SJCRH30 (cell line): ENCODE measurements at regions not wholly inside any gene's neighbourhood (a gene's known extent, or its start where the extent isn't known, plus 50 kb on each side); places are given as distances from the start of the nearest gene placed in this dataset.

Experiments
- DNase-seq, 2 experiments: peaks; one replicate each; pipeline ENCODE4 v3.0.0-alpha.2; 2015 to 2020
- H3K27ac ChIP-seq: fragments of 250-450 bp; sonication (Bioruptor Pico); 2 replicates; pipeline ENCODE4 v1.5.1; 2020; ENCODE audit warnings: mild to moderate bottlenecking, moderate library complexity
- H3K27me3 ChIP-seq: fragments of 250-450 bp; sonication (Bioruptor Pico); 2 replicates; pipeline ENCODE4 v1.5.1; 2020; ENCODE audit warnings: mild to moderate bottlenecking, moderate library complexity
- H3K36me3 ChIP-seq: fragments of 250-450 bp; sonication (Bioruptor Pico); 2 replicates; pipeline ENCODE4 v1.5.1; 2020; ENCODE audit warnings: mild to moderate bottlenecking, moderate library complexity
- H3K4me1 ChIP-seq: fragments of 250-450 bp; sonication (Bioruptor Pico); 2 replicates; pipeline ENCODE4 v1.5.1; 2020; ENCODE audit warnings: mild to moderate bottlenecking, moderate library complexity
- H3K4me3 ChIP-seq: fragments of 250-450 bp; sonication (Bioruptor Pico); 2 replicates; pipeline ENCODE4 v1.5.1; 2020; ENCODE audit warnings: mild to moderate bottlenecking, moderate library complexity
- H3K9me3 ChIP-seq: fragments of 250-450 bp; sonication (Bioruptor Pico); replicated peaks from 2 replicates; pipeline ENCODE4 v1.5.1; 2020; ENCODE audit warnings: mild to moderate bottlenecking, moderate library complexity

DNA sequence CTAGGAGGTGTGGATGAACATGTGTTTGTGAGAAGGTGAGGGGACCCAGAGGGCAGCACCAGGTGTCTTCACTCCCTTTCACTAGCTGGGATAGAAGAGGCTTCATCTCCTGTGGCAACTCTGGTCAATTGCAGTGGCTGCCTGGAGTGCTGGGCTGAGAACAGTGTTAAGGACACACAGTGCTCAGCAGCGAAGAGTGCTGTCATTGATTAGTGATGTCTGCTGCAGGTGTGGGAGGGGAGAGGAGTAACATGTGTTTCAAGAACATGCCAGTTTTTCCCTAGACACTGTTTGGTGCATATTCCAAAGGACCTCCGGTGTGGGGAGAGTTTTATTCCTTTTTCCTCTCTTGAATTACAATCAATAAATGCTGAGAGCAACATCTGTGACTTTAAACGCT lies 95.9 kb upstream of the CXCR4 start:
- Histone ChIP-seq H3K36me3 (no peaks in the 10 kb centered on the region), H3K9me3 (no peaks in the 10 kb centered on the region), H3K4me1 (no peaks in the 10 kb centered on the region; the same call in 1 of the 2 replicates), H3K27me3 (no peaks in the 10 kb centered on the region), H3K4me3 (no peak overlapping the region), H3K27ac (no peak overlapping the region)
- no peak for DNase-seq

DNA sequence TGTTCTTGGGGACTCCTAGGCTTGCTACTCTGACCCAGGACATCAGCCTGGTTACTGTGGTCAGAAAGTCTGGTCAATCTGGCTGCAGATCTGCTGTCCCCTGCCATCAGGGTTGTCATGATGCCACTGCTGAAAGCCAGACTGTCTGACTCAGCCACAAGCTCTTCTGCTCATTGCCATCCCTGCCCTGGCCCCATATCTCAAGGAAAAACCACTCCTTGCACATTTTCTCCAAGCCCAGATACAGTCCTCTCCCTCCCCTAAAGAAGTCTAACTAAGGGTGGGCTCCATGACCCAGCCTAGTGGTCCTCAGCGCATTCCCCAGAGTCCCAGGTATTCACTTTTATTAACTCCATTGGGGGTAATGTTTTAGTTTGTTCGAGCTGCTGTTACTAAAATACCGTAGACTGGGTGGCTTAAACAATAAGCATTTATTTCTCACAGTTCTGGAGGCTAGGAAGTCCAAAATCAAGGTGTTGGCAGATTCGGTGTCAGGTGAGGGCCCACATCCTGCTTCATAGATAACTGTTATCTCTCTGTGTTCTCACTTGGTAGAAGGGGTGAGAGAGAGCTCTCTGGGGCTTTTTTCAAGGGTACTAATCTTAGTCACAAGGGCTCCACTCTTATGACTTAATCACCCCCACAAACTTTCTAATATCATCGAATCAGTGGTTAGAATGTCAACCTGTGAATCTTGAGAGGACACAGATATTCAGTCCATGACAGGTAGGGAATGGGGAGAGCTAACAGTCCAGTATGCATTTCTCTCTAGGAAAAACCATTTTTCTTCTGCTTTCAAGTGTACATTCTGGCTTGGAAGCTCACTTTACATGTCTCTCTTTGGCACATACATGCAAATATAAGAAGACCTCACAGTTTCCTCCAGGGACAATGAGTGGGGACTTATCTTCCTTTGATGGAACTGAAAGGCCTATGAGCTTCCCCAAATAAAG lies 94.8 kb upstream of the CXCR4 start:
- no peak for DNase-seq
- no peaks in the 10 kb centered on the region for H3K27me3 ChIP-seq
- H3K9me3 ChIP-seq: no peaks in the 10 kb centered on the region
- no peaks in the 10 kb centered on the region; the same call in 1 of the 2 replicates for H3K4me1 ChIP-seq
- no peak overlapping the region for H3K4me3 ChIP-seq
- no peak overlapping the region for H3K27ac ChIP-seq
- no peaks in the 10 kb centered on the region for H3K36me3 ChIP-seq

DNA sequence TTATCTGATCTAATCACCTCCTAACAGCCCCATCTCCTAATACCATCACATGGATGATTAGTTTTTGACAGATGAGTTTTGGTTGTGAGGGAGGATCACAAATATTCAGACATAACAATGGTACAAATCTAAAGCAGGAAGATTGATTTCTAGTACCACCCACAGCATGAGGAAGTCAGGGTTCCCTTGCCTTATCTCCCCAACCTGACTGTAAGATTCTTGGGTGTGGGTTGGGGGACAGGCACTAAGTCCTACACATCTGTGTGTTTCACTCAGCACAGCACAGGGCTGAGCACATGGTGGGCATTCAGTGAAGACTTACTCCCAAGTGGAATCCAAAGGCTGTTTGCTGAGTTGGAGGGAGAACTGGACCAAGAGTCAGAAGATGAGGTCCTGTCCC lies 93.8 kb upstream of the CXCR4 start:
- no peaks in the 10 kb centered on the region for H3K36me3 ChIP-seq
- H3K27me3 ChIP-seq: no peaks in the 10 kb centered on the region
- no peak overlapping the region for H3K27ac ChIP-seq
- no peaks in the 10 kb centered on the region for H3K9me3 ChIP-seq
- no peaks in the 10 kb centered on the region; the same call in 1 of the 2 replicates for H3K4me1 ChIP-seq
- no peak for DNase-seq
- no peak overlapping the region for H3K4me3 ChIP-seq

DNA sequence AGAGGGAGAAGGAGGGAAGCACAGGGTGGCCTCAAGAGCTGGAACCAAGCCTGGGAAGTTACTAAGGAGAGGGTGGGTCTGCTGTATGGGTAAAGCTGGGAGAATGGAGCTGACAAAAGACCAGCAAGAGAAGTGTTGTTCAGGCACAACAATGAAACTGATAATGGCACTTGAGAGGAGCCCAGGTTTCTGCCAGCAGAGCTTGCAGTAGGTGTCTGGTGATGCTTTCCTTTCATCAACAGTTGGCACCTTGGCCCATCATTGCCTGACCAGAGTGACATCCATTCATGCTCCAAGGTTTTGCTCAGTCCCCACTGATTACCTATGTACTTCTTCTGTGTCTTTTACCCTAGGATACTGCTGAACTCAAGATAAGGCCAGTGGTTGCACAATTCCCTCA lies 92.9 kb upstream of the CXCR4 start:
- no peak for DNase-seq
- Histone ChIP-seq H3K9me3 (0 out of 2 replicates have a peak, but pooled peaks cover 5% of the 10 kb centered on the region), H3K36me3 (no peaks in the 10 kb centered on the region), H3K27ac (no peak overlapping the region), H3K4me3 (no peak overlapping the region), H3K27me3 (no peaks in the 10 kb centered on the region), H3K4me1 (peaks cover 3% of the 10 kb centered on the region; the same call in 1 of the 2 replicates)

DNA sequence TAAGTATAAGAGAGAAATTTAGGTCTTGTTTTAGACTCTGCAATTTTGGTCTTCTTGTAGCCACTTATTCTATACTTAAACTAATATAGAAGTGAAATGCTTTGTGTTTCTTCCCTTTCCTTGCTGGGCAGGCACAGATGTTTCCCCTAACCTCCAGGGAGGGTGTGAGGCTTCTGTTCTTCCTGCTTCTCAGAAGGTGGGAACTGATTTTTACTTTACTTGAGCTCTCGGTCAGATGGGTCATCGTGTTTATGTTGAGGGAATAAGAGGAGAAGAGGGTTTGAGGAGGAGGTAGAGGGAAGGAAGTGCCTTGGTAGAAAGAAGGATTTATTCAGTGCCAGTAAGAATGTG lies 92.5 kb upstream of the CXCR4 start:
- Histone ChIP-seq H3K27me3 (no peaks in the 10 kb centered on the region), H3K4me1 (peaks cover 3% of the 10 kb centered on the region; the same call in 1 of the 2 replicates), H3K9me3 (0 out of 2 replicates have a peak, but pooled peaks cover 5% of the 10 kb centered on the region), H3K4me3 (no peak overlapping the region), H3K27ac (no peak overlapping the region), H3K36me3 (no peaks in the 10 kb centered on the region)
- DNase-seq: no peak

DNA sequence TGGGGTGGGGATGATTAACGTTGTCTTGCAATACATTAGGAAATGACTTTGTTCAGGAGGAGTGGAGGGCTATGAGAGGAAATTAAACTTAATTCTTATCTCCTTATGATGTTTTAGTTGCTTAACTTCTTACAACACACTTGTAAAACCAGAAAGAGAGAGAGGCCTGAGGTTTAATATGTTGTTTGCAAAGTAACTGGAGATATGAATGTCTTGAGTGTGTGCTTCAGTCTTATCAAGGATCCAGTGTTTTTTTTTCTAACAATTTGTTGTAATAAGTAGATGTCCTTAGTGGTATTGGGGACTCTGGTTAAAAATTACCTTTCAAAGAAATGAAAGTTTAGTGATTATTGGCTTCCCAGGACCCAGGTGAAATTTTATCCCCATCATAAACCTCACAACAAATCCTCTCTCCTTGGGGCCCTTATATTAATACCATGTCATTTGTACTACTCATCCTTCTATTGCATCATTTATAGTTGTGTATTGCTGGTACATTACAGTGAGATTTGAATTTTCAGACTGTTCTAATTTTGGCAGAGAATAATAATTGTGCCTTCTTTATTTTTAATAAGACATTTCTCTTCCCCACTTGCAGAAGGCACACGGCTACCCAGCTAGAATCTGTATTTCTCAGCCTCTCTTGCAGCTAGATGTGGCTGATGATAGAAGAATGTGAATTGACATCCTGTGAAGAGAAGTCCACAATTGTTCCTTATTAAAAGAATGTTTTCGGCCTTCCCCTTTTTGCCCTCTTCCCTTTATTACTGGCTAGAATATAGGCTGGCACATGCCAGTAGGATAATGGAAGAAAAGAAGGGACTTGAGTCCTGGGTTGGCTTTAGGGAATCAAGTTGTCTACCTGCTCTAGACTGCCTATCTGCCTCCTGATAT lies 91.9 kb upstream of the CXCR4 start:
- Histone ChIP-seq H3K27me3 (no peaks in the 10 kb centered on the region), H3K9me3 (0 out of 2 replicates have a peak, but pooled peaks cover 7% of the 10 kb centered on the region), H3K36me3 (no peaks in the 10 kb centered on the region), H3K4me1 (peaks cover 3% of the 10 kb centered on the region; the same call in 1 of the 2 replicates), H3K4me3 (no peak overlapping the region), H3K27ac (no peak overlapping the region)
- DNase-seq: no peak

DNA sequence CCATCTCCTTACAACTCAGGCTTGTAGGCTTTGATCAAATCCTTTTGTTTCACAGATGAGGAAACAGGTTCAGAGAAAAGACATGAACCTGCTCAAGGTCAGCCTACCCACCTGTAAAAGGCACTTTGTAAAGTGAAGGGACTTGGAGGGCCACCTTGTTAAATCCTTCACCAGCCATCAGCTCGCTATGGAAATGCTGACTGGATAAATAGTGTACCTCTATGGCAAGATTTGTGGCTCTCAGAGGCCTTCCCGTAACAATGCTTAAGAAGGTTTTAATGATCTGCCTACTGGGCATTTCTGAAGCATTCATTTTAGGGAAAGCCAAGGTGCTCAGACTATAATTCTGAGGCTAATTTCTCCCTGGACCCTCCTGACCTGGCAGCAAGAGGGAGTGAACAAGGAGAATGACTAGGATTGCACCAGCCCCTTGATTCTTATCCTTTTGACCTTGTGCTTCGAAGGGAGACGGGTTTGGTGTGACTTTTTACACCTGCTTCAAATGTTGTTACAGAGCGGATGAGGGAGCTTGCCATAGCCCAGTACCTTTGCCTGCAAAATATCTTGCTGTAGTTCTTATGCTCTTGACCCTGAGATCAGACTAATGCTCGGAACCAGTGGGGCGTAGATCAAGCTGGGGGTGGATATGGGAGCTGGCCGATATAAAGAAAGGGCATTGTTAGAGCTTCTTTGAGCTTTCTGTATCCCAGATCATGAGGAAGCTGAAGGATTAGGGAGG lies 90.9 kb upstream of the CXCR4 start:
- Histone ChIP-seq H3K36me3 (no peaks in the 10 kb centered on the region), H3K27me3 (no peaks in the 10 kb centered on the region), H3K4me3 (no peak overlapping the region), H3K27ac (no peak overlapping the region), H3K9me3 (0 out of 2 replicates have a peak, but pooled peaks cover 7% of the 10 kb centered on the region), H3K4me1 (0 out of 2 replicates have a peak, but pooled peaks cover 3% of the 10 kb centered on the region)
- no peak for DNase-seq

DNA sequence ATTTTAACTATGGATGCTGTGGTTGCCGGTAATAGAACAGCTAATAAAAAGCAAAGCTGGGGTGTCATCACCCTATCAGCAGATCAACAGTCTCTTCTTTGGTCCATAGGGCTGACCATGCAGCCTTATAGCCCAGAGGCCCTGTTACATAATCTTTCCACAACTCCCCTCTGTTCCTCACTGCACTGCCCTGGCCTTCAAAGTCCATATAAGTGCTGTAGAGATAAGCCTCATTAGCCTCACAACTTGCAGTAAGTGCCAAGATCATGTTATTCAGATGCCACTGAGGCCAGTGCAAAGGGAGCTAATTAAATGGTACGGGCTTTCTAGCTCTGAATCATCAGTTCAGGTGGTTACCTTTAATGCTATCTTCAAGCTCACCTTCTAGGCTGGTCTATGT lies 89.7 kb upstream of the CXCR4 start:
- Histone ChIP-seq H3K4me3 (no peak overlapping the region), H3K27me3 (no peaks in the 10 kb centered on the region), H3K36me3 (no peaks in the 10 kb centered on the region), H3K4me1 (0 out of 2 replicates have a peak, but pooled peaks cover 3% of the 10 kb centered on the region), H3K27ac (no peak overlapping the region), H3K9me3 (0 out of 2 replicates have a peak, but pooled peaks cover 7% of the 10 kb centered on the region)
- DNase-seq: no peak

DNA sequence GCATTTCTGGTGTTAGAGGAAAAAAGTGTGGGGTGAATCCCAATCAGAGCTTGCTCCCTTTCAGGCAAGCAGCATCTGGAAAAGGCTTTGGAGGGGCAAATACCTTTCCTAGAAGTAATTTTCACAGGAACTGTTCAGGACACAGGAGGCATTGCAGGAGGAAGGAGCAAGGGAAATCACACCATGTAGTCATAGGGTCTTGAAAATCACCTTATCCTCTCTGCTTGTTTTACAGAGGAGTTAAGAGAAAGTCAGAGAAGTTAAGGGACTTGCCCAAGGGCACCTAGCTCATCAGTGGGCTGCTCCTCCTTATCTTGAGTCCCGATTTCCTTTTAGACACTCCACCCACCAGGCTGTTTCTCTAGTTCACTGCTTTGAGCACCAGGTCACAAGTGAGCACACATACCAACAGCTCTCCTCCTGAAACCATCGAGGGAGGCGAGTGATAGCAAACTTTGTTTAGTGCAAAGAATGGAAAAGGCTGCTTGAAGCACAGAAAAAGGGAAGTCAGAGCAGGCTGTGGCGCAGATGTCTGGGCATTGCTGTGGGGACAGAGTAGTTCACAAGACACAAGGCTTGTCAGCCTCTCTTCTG lies 89.2 kb upstream of the CXCR4 start:
- no peak for DNase-seq
- Histone ChIP-seq H3K9me3 (0 out of 2 replicates have a peak, but pooled peaks cover 7% of the 10 kb centered on the region), H3K36me3 (no peaks in the 10 kb centered on the region), H3K27me3 (no peaks in the 10 kb centered on the region), H3K4me1 (0 out of 2 replicates have a peak, but pooled peaks cover 3% of the 10 kb centered on the region), H3K27ac (no peak overlapping the region), H3K4me3 (no peak overlapping the region)

DNA sequence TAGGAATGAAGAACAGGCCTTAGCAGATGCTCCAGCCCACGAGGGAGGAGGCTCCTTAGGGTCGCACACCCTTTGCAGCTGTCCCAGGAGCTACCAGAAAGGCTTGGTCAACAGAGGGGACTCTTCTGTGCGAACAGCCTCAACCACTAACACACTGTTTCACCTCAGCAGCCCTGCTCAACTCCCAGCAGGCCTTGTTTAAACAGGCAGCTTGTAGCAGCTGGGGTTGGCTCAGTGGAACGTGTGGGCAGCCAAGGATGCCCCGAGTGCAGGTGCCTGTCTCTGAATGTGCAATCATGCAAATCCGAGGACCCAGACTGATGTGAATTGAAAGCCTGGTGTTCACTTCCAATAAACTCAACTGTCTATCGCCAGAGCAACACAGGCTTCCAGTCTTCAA lies 88.7 kb upstream of the CXCR4 start:
- Histone ChIP-seq H3K27me3 (no peaks in the 10 kb centered on the region), H3K4me1 (0 out of 2 replicates have a peak, but pooled peaks cover 3% of the 10 kb centered on the region), H3K9me3 (0 out of 2 replicates have a peak, but pooled peaks cover 7% of the 10 kb centered on the region), H3K4me3 (no peak overlapping the region), H3K36me3 (no peaks in the 10 kb centered on the region), H3K27ac (no peak overlapping the region)
- peak; percentile 35 to 64 for DNase-seq

DNA sequence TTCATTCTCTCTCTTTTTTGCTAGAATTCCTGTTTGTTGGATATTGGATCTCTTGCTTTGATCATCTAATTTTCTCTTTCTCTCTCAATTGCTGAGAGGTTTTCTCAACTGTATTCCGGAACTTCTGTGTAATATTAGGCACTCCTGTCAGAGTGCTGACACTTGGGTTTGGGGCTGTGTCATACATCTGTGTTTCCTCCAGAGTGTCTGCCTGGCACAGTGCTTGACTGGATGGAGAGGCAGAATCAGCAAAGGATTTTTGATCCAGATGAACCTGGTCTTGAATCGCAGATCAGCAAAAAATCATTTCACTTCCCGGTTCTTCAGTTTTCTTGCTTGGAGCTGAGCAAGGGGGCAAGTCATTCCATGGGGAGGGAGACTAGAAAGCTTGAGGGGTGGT lies 87.7 kb upstream of the CXCR4 start:
- no peak for DNase-seq
- 0 out of 2 replicates have a peak, but pooled peaks cover 7% of the 10 kb centered on the region for H3K9me3 ChIP-seq
- no peak overlapping the region for H3K27ac ChIP-seq
- 0 out of 2 replicates have a peak, but pooled peaks cover 3% of the 10 kb centered on the region for H3K4me1 ChIP-seq
- H3K4me3 ChIP-seq: no peak overlapping the region
- no peaks in the 10 kb centered on the region for H3K27me3 ChIP-seq
- H3K36me3 ChIP-seq: no peaks in the 10 kb centered on the region

DNA sequence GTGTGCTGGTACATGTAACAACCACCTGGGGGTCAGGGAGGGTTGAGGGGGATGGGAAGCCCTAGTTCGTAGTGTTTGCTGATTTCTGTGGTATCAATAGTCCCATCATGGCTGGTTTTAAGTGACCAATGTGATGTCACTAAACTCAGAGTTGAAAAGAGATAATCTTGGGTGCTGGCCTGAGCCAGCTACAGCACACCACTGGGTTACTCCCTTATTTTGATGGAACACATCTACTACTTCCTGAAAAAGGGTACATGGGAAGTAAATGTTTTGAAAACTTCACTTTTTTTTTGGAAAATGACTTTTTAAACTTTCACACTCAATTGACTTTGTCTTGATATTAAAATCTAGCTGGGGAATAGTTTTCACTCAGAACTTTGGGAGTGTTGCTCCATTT lies 87.0 kb upstream of the CXCR4 start:
- H3K4me3 ChIP-seq: no peak overlapping the region
- no peak for DNase-seq
- 0 out of 2 replicates have a peak, but pooled peaks cover 7% of the 10 kb centered on the region for H3K9me3 ChIP-seq
- no peaks in the 10 kb centered on the region for H3K27me3 ChIP-seq
- H3K36me3 ChIP-seq: no peaks in the 10 kb centered on the region
- no peak overlapping the region for H3K27ac ChIP-seq
- H3K4me1 ChIP-seq: 0 out of 2 replicates have a peak, but pooled peaks cover 3% of the 10 kb centered on the region

DNA sequence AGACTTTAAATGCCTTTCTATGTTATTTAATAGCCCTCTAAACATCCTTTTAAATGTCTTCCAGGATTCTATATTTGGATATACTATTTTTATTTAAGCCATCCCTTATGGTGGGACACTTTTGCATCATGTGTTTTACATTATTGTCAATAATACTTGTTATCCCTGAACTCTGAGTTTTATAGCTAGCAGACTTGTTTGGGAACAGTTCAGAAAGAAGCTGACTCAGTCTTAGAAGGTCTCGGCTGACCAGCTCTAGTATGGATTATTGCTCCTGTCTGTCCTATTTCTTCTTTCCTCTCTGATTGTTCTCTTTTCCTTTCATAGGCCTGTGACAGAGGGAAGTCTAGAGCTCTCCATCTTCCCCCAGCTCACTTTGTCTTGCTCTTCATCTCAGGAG lies 77.3 kb upstream of the CXCR4 start:
- H3K9me3 ChIP-seq: peaks cover 10% of the 10 kb centered on the region
- peaks cover 9% of the 10 kb centered on the region for H3K4me1 ChIP-seq
- DNase-seq: no peak
- H3K36me3 ChIP-seq: no peaks in the 10 kb centered on the region
- no peak overlapping the region for H3K4me3 ChIP-seq
- H3K27me3 ChIP-seq: no peaks in the 10 kb centered on the region
- no peak overlapping the region for H3K27ac ChIP-seq

DNA sequence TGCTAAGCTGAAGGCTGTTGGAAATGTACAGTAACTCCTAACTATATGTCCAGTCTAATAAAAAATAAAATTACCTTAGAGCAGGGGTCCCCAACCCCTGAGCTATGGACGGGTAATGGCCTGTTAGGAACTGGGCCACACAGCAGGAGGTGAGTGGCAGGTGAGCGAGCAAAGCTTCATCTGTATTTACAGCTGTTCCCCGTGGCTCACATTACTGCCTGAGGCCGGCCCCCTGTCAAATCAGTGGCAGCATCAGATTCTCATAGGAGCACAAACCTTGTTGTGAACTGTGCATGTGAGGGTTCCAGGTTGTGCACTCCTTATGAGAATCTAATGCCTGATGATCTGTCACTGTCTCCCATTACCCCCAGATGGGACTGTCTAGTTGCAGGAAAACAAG lies 73.1 kb upstream of the CXCR4 start:
- Histone ChIP-seq H3K9me3 (peaks cover 10% of the 10 kb centered on the region), H3K4me1 (peaks cover 10% of the 10 kb centered on the region)
- DNase-seq: peak; percentile 70 to 86

More for the DNA sequence above, 73.1 kb upstream of the CXCR4 start:
- Histone ChIP-seq H3K4me3 (no peak overlapping the region), H3K36me3 (no peaks in the 10 kb centered on the region), H3K27ac (peak overlapping the region; percentile 24), H3K27me3 (no peaks in the 10 kb centered on the region)
